ENCODE measurements at regions not wholly inside any gene's neighbourhood (a gene's known extent, or its start where the extent isn't known, plus 50 kb on each side); places are given as distances from the start of the nearest gene placed in this dataset.

DNA sequence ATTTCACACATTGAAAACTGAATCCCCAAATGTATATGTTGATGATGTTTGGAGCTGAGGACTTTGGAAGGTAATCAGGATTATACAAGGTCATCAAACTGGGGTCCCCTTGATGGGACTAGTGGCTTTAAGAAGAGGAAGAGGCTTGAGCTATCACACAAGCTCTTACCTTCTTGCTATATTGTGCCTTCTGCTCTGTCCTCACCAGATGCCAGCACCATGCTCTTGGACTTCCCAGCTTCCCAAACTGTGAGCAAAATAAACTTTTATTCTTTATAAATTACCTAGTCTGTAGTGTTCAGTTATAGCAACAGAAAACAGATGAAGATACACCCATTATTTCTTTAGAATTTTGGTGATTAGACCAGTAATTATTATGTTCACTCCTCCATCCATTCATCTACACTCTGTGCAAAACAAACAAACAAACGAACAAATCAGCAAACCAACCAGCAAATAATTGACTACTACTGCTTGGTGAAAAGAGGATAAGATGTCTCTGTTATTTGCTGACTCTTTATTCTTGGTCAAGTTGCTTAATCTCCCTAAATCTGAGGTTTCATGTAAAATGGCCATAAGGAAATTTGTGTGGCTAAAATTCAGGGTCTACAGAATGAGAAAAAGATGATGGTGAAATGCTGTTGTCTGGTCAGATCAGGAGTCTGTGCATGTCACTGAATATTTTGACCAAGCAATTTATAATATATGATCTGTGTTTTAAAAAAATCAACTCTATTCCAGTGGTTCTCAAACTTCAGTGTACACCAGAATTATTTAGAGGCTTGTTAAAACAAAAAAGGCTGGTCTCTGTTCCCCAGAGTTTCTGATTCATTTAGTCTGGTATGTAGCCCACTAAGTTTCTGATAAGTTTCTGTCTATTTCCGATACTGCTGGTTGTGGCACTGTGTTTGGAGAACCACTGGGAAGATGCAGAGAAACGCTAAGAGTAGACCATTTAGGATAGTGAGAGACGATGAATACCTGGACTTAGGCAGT is 854.1 kb downstream of the MAT2B start:
- in situ Hi-C loops (cut with MboI; ENCODE audit: low pct_unique_long_range_greater_than_20kb, low sequenced_read_pairs, unreplicated experiment) = no loop called here
- DNase-seq (ENCODE audit: low spot score) = no peak
- TF ChIP-seq, protein P1, sequence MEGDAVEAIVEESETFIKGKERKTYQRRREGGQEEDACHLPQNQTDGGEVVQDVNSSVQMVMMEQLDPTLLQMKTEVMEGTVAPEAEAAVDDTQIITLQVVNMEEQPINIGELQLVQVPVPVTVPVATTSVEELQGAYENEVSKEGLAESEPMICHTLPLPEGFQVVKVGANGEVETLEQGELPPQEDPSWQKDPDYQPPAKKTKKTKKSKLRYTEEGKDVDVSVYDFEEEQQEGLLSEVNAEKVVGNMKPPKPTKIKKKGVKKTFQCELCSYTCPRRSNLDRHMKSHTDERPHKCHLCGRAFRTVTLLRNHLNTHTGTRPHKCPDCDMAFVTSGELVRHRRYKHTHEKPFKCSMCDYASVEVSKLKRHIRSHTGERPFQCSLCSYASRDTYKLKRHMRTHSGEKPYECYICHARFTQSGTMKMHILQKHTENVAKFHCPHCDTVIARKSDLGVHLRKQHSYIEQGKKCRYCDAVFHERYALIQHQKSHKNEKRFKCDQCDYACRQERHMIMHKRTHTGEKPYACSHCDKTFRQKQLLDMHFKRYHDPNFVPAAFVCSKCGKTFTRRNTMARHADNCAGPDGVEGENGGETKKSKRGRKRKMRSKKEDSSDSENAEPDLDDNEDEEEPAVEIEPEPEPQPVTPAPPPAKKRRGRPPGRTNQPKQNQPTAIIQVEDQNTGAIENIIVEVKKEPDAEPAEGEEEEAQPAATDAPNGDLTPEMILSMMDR (IDR thresholded peaks at IDR 0.05; ENCODE audit: extremely low read depth, insufficient read depth, missing control alignments) = no peak

DNA sequence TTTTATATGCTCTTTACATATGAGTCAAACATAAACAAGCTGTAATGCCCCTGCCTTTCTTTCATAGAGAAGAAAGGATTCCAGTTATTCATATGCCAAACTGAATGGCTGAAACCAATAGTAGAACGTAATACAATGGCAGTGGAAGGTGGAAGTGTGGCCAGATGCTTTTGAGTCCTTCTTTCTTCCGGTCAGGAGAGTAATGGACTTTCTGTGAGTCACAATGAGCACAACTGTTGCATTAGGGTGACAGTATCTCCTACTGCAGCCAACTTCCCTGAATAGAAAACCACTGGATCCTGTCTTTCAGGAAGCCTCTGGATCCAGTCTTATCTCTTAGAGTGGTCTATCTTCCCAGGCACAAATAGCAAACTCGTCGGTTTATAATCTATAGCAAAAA is 855.2 kb downstream of the MAT2B start:
- DNase-seq (ENCODE audit: low spot score) = no peak
- in situ Hi-C loops (cut with MboI; ENCODE audit: low pct_unique_long_range_greater_than_20kb, low sequenced_read_pairs, unreplicated experiment) = no loop called here
- TF ChIP-seq, protein P1 (IDR thresholded peaks at IDR 0.05; ENCODE audit: extremely low read depth, insufficient read depth, missing control alignments) = no peak

DNA sequence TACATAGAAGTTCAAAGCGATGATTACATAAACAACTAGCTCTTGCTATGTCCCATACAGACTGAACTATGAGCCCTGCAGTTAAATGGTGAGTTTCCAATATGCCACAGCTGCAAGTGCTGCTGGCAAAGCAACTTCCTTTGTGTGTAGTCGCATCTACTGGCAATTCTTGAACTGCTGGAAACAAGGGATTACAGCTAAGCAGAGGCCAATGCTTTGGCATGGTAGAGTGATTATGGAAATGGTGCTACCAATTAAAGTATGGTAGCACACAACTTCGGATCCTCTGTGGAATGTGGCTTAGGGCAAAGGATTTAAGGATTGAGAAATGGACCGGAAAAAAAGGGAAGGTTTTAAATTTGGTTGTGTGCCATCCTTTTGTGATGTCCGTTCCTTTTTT is 856.6 kb downstream of the MAT2B start:
- no peak for DNase-seq (ENCODE audit: low spot score)
- in situ Hi-C loops (cut with MboI; ENCODE audit: low pct_unique_long_range_greater_than_20kb, low sequenced_read_pairs, unreplicated experiment) = no loop called here
- TF ChIP-seq, protein P1 (IDR thresholded peaks at IDR 0.05; ENCODE audit: extremely low read depth, insufficient read depth, missing control alignments) = no peak

DNA sequence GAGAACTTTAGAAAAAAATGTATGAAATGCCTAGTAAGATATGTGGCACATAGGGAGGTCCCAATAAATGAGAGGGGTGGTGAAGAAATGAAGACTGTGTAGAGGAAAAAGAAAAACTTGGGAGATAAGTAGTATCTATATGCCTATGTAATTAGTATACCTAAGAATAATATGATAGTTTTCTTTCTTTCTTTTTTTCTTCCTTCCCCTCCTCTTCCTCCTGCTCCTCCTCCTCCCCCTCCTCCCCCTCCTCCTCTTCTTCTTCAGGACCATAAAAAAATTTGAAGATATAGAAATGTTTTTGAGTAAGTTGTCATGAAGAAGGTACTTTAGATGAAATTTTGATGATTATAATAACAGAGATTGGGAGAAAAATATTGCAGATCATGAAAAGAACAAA is 857.4 kb downstream of the MAT2B start:
- TF ChIP-seq, protein P1 (IDR thresholded peaks at IDR 0.05; ENCODE audit: extremely low read depth, insufficient read depth, missing control alignments) = no peak
- in situ Hi-C loops (cut with MboI; ENCODE audit: low pct_unique_long_range_greater_than_20kb, low sequenced_read_pairs, unreplicated experiment) = no loop called here
- no peak for DNase-seq (ENCODE audit: low spot score)

DNA sequence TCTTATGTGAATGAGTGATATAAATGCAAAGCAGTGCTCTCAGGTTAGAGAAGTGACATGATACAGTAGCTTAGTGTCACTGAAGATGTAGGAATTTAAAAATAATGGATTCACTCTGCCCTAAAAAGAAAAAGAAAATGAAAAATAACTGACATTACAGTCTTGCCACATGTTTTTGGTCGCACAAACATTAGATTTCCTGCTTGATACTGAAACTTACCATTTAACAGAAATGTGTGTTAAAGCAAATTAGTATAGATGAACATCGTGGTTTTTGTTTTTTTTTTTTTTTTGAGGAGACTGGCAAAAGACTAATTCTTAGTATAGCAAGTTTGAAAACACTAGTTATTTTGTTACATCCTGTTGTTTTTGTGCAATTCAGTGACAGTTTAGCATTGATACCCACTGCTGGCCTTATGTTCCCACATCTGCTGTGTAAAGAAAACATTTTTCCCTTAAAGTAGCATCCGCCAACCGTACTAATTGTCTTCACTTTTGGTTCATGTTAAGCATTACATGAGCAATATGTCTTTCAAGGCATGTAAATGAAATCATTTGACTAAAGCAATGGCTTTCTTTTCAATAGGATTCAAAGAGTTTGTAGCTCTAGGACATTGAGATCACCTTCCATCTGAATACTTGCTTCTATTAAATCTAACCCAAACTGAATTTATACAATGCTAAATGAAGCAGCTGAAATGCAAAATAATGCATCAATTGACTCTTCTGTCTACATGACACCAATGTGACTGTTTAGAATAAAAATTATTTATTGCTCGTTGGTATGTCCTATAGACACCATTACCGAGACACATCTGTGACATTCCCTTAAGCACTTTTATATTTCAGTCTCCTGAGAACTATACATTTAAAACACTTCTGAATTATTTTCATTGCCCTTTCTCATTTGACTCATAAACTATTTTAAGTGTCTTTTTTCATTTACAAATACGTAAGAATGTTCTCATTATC is 859.1 kb downstream of the MAT2B start:
- in situ Hi-C loops (cut with MboI; ENCODE audit: low pct_unique_long_range_greater_than_20kb, low sequenced_read_pairs, unreplicated experiment) = no loop called here
- TF ChIP-seq, protein P1 (IDR thresholded peaks at IDR 0.05; ENCODE audit: extremely low read depth, insufficient read depth, missing control alignments) = no peak
- DNase-seq (ENCODE audit: low spot score) = no peak

DNA sequence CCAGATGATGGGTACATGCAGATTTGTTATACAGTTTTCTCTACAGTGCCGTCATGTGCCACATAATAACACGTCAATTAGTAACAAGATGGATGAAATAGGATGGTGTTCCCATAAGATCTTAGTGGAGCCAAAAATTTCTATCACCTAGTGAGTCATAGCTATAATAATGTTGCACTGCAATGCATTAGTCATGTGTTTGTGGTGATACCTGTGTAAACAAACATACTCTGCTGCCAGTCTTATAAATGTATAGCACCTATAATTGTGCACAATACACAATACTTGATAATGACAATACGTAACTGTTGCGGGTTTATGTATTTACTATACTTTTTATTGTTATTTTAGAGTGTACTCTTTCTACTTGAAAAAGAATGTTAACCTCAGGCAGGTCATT is 865.4 kb downstream of the MAT2B start:
- no peak for DNase-seq (ENCODE audit: low spot score)
- in situ Hi-C loops (cut with MboI; ENCODE audit: low pct_unique_long_range_greater_than_20kb, low sequenced_read_pairs, unreplicated experiment) = no loop called here
- TF ChIP-seq, protein P1 (IDR thresholded peaks at IDR 0.05; ENCODE audit: extremely low read depth, insufficient read depth, missing control alignments) = no peak
